DND-41 (cell line): ENCODE measurements at regions not wholly inside any gene's neighbourhood (a gene's known extent, or its start where the extent isn't known, plus 50 kb on each side); places are given as distances from the start of the nearest gene placed in this dataset.

ENCODE experiments used
- CTCF ChIP-seq: IDR thresholded peaks from 2 replicates; pipeline ENCODE4 v1.5.1; 2012; ENCODE audit warnings: borderline replicate concordance, low read length, moderate library complexity, mild to moderate bottlenecking; ENCODE audit not compliant: poor library complexity, severe bottlenecking; ENCODE audit errors: extremely low read depth
- EZH2 ChIP-seq: IDR thresholded peaks from 3 replicates; pipeline ENCODE4 v1.6.1; 2012; ENCODE audit warnings: borderline replicate concordance, low read depth, mild to moderate bottlenecking, moderate library complexity, low read length, inconsistent platforms; ENCODE audit not compliant: severe bottlenecking

GRCh38 chr11:86124251-86125233 is 55.7 kb upstream of the PICALM start:
- TF ChIP-seq CTCF (no peak), EZH2 (no peak)
